KMS-11 (cell line): ENCODE measurements at regions not wholly inside any gene's neighbourhood (a gene's known extent, or its start where the extent isn't known, plus 50 kb on each side); places are given as distances from the start of the nearest gene placed in this dataset.

Source experiments
- H2AFZ ChIP-seq: fragments of 200-600 bp; sonication (generic); 2 replicates; pipeline ENCODE4 v1.6.1; 2016; ENCODE audit warnings: antibody characterized with exemption, mixed run types, low read depth
- H3K27ac ChIP-seq: fragments of 200-600 bp; sonication (generic); 2 replicates; pipeline ENCODE4 v1.6.1; 2016; ENCODE audit warnings: mild to moderate bottlenecking, mixed run types
- H3K27me3 ChIP-seq: fragments of 200-600 bp; sonication (generic); 2 replicates; pipeline ENCODE4 v1.6.1; 2017; ENCODE audit warnings: mild to moderate bottlenecking, low read depth, mixed run types, moderate library complexity; ENCODE audit not compliant: insufficient read depth
- H3K36me3 ChIP-seq: fragments of 200-600 bp; sonication (generic); 2 replicates; pipeline ENCODE4 v1.6.1; 2017; ENCODE audit warnings: mild to moderate bottlenecking, mixed run types; ENCODE audit not compliant: insufficient read depth
- H3K4me1 ChIP-seq: fragments of 200-600 bp; sonication (generic); 2 replicates; pipeline ENCODE4 v1.6.1; 2016; ENCODE audit warnings: mild to moderate bottlenecking, low read depth, mixed run types; ENCODE audit not compliant: poor library complexity, severe bottlenecking
- H3K4me2 ChIP-seq: fragments of 200-600 bp; sonication (generic); 2 replicates; pipeline ENCODE4 v1.7.0; 2016; ENCODE audit warnings: mild to moderate bottlenecking, mixed run types
- H3K4me3 ChIP-seq: fragments of 200-600 bp; sonication (generic); IDR thresholded peaks from 2 replicates; pipeline ENCODE4 v1.6.1; 2017; ENCODE audit warnings: low read depth, low read length, mixed read lengths; ENCODE audit not compliant: insufficient read depth
- H3K79me2 ChIP-seq: fragments of 200-600 bp; sonication (generic); 2 replicates; pipeline ENCODE4 v1.6.1; 2016; ENCODE audit warnings: low read depth, mixed run types; ENCODE audit not compliant: insufficient read depth
- H3K9ac ChIP-seq: fragments of 200-600 bp; sonication (generic); 2 replicates; pipeline ENCODE4 v1.6.1; 2016; ENCODE audit warnings: mild to moderate bottlenecking, mixed run types
- H4K20me1 ChIP-seq: fragments of 200-600 bp; sonication (generic); 2 replicates; pipeline ENCODE4 v1.6.1; 2016; ENCODE audit warnings: mild to moderate bottlenecking, mixed run types; ENCODE audit not compliant: insufficient read depth
- TF ChIP-seq, protein P1 (sequence below): fragments of 200-600 bp; sonication (generic); conservative IDR thresholded peaks from 2 replicates; pipeline ENCODE4 v1.6.1; 2017; ENCODE audit warnings: low read depth, mild to moderate bottlenecking, antibody characterized with exemption, low read length, moderate library complexity, mixed read lengths

- no peaks in the 10 kb centered on the region for H3K4me1 ChIP-seq
- H3K79me2 ChIP-seq = no peaks in the 10 kb centered on the region
- no peak overlapping the region for H2AFZ ChIP-seq
- H3K36me3 ChIP-seq = no peaks in the 10 kb centered on the region
- H4K20me1 ChIP-seq = no peaks in the 10 kb centered on the region
- TF ChIP-seq, protein P1, sequence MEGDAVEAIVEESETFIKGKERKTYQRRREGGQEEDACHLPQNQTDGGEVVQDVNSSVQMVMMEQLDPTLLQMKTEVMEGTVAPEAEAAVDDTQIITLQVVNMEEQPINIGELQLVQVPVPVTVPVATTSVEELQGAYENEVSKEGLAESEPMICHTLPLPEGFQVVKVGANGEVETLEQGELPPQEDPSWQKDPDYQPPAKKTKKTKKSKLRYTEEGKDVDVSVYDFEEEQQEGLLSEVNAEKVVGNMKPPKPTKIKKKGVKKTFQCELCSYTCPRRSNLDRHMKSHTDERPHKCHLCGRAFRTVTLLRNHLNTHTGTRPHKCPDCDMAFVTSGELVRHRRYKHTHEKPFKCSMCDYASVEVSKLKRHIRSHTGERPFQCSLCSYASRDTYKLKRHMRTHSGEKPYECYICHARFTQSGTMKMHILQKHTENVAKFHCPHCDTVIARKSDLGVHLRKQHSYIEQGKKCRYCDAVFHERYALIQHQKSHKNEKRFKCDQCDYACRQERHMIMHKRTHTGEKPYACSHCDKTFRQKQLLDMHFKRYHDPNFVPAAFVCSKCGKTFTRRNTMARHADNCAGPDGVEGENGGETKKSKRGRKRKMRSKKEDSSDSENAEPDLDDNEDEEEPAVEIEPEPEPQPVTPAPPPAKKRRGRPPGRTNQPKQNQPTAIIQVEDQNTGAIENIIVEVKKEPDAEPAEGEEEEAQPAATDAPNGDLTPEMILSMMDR = no peak
- H3K27me3 ChIP-seq = no peaks in the 10 kb centered on the region
- no peak overlapping the region for H3K9ac ChIP-seq
- no peak overlapping the region for H3K27ac ChIP-seq
- no peak overlapping the region for H3K4me2 ChIP-seq
- H3K4me3 ChIP-seq = no peak overlapping the region
Measured at GRCh38 chr15:70217226-70218160, 119.8 kb upstream of the TLE3 start.

DNA sequence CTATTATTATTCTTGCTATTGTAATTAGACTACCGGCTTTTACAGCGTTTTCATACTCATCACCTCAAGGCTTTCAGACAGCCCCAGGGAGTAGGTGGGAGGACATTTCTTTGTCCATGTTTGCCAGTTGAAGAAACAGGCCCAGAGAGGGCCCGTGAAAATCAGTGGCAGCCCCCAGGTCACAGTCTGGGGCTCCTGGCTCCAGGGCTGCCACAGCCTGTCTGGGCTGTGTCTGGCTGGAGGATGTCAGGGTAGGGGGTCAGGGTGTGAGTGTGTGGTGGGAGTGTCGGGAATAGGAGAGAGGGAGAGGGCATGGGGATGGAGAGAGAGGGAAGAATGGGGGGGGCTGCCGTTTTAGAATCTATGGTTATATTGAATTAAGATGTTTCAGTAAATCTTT, 118.2 kb upstream of the TLE3 start:
- TF ChIP-seq, protein P1 = no peak

GRCh38 chr15:70214941-70215635, 117.4 kb upstream of the TLE3 start:
- no peak overlapping the region for H3K4me3 ChIP-seq
- no peak overlapping the region for H2AFZ ChIP-seq
- H3K27me3 ChIP-seq = no peaks in the 10 kb centered on the region
- H4K20me1 ChIP-seq = no peaks in the 10 kb centered on the region
- no peaks in the 10 kb centered on the region for H3K79me2 ChIP-seq
- H3K27ac ChIP-seq = no peak overlapping the region
- TF ChIP-seq, protein P1 = no peak
- H3K4me1 ChIP-seq = no peaks in the 10 kb centered on the region
- H3K36me3 ChIP-seq = no peaks in the 10 kb centered on the region
- no peak overlapping the region for H3K9ac ChIP-seq
- H3K4me2 ChIP-seq = no peak overlapping the region

More for the DNA sequence above, 118.2 kb upstream of the TLE3 start:
- H3K4me1 ChIP-seq = no peaks in the 10 kb centered on the region
- no peaks in the 10 kb centered on the region for H3K79me2 ChIP-seq
- no peak overlapping the region for H2AFZ ChIP-seq
- no peak overlapping the region for H3K9ac ChIP-seq
- H3K4me2 ChIP-seq = no peak overlapping the region
- H4K20me1 ChIP-seq = no peaks in the 10 kb centered on the region
- H3K27ac ChIP-seq = no peak overlapping the region
- H3K27me3 ChIP-seq = no peaks in the 10 kb centered on the region
- no peak overlapping the region for H3K4me3 ChIP-seq
- no peaks in the 10 kb centered on the region for H3K36me3 ChIP-seq

DNA sequence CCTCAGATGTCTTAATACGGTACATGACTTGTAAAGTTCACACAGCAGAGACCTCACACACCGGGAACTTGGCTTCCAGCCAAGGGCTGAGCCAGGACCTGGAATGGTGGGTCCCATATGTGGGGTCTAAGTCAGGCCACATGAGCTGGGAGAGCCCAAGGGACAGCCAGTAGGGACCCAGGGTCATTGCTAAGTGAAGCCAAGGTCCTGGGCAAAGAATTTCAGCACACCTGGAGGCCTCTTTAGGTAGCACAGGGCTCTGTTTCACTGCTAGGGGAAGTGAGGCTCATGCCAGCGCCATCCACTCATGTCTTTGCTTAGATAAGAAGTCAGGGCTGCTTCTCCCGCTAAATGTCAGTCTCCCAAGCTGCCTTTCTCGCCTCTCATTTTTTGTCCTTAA, 116.6 kb upstream of the TLE3 start:
- no peak overlapping the region for H3K27ac ChIP-seq
- TF ChIP-seq, protein P1 = no peak
- H3K27me3 ChIP-seq = no peaks in the 10 kb centered on the region
- no peak overlapping the region for H3K4me3 ChIP-seq
- no peaks in the 10 kb centered on the region for H3K36me3 ChIP-seq
- no peaks in the 10 kb centered on the region for H3K4me1 ChIP-seq
- no peaks in the 10 kb centered on the region for H4K20me1 ChIP-seq
- no peaks in the 10 kb centered on the region for H3K79me2 ChIP-seq
- H3K4me2 ChIP-seq = no peak overlapping the region
- H3K9ac ChIP-seq = no peak overlapping the region
- H2AFZ ChIP-seq = no peak overlapping the region
